Upper lobe of left lung (tissue), 4 donors: ENCODE measurements at regions not wholly inside any gene's neighbourhood (a gene's known extent, or its start where the extent isn't known, plus 50 kb on each side); places are given as distances from the start of the nearest gene placed in this dataset.
"Not testable (repeated sequence)": the region's sequence is repeated elsewhere in the genome, so short reads cannot be mapped to it uniquely, and the experiment has no call there.

Experiments
- CTCF ChIP-seq, 6 experiments: fragments of 450-650 bp in 4 of 6; fragments of 200-600 bp in 2 of 6; sonication (generic) in 2 of 6; IDR thresholded peaks; one replicate each; pipeline ENCODE4 v1.5.1; 2016 to 2019; ENCODE audit warnings: antibody characterized with exemption in 6 of 6
- POLR2A ChIP-seq, 4 donors: fragments of 450-650 bp; IDR thresholded peaks; one replicate each; pipeline ENCODE4 v1.5.1; 2016 to 2017; ENCODE audit warnings: antibody characterized with exemption in 4 of 4, mild to moderate bottlenecking in 2 of 4
- POLR2AphosphoS5 ChIP-seq, 2 donors: sonication (generic); formaldehyde crosslinking; IDR thresholded peaks; one replicate each; pipeline ENCODE4 v1.5.1; 2017; ENCODE audit warnings: antibody characterized with exemption in 2 of 2

GRCh38 chrY:23748714-23749113 is 299.1 kb downstream of the CDY1B start:
- TF ChIP-seq POLR2A, CTCF, POLR2AphosphoS5 (IDR thresholded peaks at IDR 0.05): not testable (repeated sequence)
